ENCODE measurements at regions not wholly inside any gene's neighbourhood (a gene's known extent, or its start where the extent isn't known, plus 50 kb on each side); places are given as distances from the start of the nearest gene placed in this dataset.

- no peak for DNase-seq (ENCODE audit: low spot score)
Observed at GRCh38 chr12:74985293-74985985, 224.2 kb downstream of the KCNC2 start.

GRCh38 chr12:74985986-74986319, 223.7 kb downstream of the KCNC2 start:
- DNase-seq (ENCODE audit: low spot score), result no peak

- DNase-seq (ENCODE audit: low spot score), result no peak
Observed at GRCh38 chr12:74988156-74988555, 221.5 kb downstream of the KCNC2 start.

Small RNA genes in the stretch of these regions (small RNA-seq; reads per million reads assigned to genes)
- gene AC123904.2, result 0 reads per million in 2 experiments

Data from SK-N-DZ (cell line).